Gastroesophageal sphincter (tissue), 3 donors: ENCODE measurements at regions not wholly inside any gene's neighbourhood (a gene's known extent, or its start where the extent isn't known, plus 50 kb on each side); places are given as distances from the start of the nearest gene placed in this dataset.

Experiments
- POLR2AphosphoS5 ChIP-seq: sonication (generic); formaldehyde crosslinking; IDR thresholded peaks from one replicate; pipeline ENCODE4 v1.6.1; 2017; ENCODE audit warnings: antibody characterized with exemption
- TF ChIP-seq, protein P1 (sequence below), 4 experiments: fragments of 200-600 bp in 2 of 4; fragments of 450-650 bp in 2 of 4; sonication (generic) in 1 of 4; IDR thresholded peaks; one replicate each; pipeline ENCODE4 v1.5.1; 2017 to 2019; ENCODE audit warnings: antibody characterized with exemption in 4 of 4, mild to moderate bottlenecking in 2 of 4, moderate library complexity in 2 of 4

DNA sequence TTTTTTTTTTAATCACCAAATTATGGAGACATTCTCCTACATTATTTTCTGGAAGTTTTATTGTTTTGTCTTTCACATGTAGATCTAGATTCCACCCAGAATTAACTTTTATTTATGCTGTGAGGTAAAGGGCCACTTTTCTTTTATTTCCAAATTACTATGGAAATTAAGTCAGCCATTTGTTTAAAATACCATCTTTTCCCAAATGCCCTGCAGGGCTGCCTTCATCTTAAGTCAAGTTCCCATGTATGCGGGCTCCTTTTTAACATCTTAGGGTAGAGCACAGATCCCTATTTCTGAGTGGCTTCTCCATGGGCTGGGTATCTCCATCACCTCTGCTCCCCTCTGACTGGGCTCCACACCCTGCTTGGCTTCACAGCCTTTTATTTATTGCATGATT is 348.4 kb downstream of the SOX4 start:
- TF ChIP-seq, protein P1, sequence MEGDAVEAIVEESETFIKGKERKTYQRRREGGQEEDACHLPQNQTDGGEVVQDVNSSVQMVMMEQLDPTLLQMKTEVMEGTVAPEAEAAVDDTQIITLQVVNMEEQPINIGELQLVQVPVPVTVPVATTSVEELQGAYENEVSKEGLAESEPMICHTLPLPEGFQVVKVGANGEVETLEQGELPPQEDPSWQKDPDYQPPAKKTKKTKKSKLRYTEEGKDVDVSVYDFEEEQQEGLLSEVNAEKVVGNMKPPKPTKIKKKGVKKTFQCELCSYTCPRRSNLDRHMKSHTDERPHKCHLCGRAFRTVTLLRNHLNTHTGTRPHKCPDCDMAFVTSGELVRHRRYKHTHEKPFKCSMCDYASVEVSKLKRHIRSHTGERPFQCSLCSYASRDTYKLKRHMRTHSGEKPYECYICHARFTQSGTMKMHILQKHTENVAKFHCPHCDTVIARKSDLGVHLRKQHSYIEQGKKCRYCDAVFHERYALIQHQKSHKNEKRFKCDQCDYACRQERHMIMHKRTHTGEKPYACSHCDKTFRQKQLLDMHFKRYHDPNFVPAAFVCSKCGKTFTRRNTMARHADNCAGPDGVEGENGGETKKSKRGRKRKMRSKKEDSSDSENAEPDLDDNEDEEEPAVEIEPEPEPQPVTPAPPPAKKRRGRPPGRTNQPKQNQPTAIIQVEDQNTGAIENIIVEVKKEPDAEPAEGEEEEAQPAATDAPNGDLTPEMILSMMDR (IDR thresholded peaks at IDR 0.05) = no peak
- TF ChIP-seq POLR2AphosphoS5 = no peak
